HL-60 (cell line): ENCODE measurements at regions not wholly inside any gene's neighbourhood (a gene's known extent, or its start where the extent isn't known, plus 50 kb on each side); places are given as distances from the start of the nearest gene placed in this dataset.

ENCODE experiments used
- DNase-seq, 2 experiments: peaks; one replicate each; pipeline ENCODE4 v3.0.0-alpha.2; 2010 to 2020; ENCODE audit warnings: low read depth in 1 of 2, low spot score in 1 of 2
- H3K27ac ChIP-seq: fragments of 250-450 bp; sonication (Bioruptor Pico); replicated peaks from 2 replicates; pipeline ENCODE4 v1.5.1; 2020; ENCODE audit warnings: mild to moderate bottlenecking, moderate library complexity
- H3K27me3 ChIP-seq: fragments of 250-450 bp; sonication (Bioruptor Pico); 2 replicates; pipeline ENCODE4 v1.5.1; 2021; ENCODE audit warnings: mild to moderate bottlenecking, moderate library complexity; ENCODE audit not compliant: insufficient read depth, poor library complexity, severe bottlenecking
- H3K4me3 ChIP-seq: replicated peaks from 2 replicates; pipeline ENCODE4 v1.5.1; 2011; ENCODE audit warnings: mild to moderate bottlenecking, control low read depth, low read length; ENCODE audit not compliant: insufficient read depth
- CTCF ChIP-seq: IDR thresholded peaks from one replicate; pipeline ENCODE4 v1.5.1; 2011; ENCODE audit warnings: low read length, control low read depth, inconsistent platforms; ENCODE audit not compliant: insufficient read depth
- GABPA ChIP-seq: IDR thresholded peaks from 2 replicates; pipeline ENCODE4 v1.6.1; 2012; ENCODE audit warnings: low read depth
- POLR2AphosphoS5 ChIP-seq: IDR thresholded peaks from 2 replicates; pipeline ENCODE4 v1.6.1; 2012; ENCODE audit warnings: low read depth
- REST ChIP-seq: IDR thresholded peaks from 2 replicates; pipeline ENCODE4 v1.6.1; 2012; ENCODE audit warnings: low read depth; ENCODE audit not compliant: insufficient replicate concordance
- SPI1 ChIP-seq: IDR thresholded peaks from 2 replicates; pipeline ENCODE4 v1.6.1; 2012; ENCODE audit warnings: low read depth, mild to moderate bottlenecking, borderline replicate concordance

- TF ChIP-seq CTCF = no peak
- no peak for TF ChIP-seq GABPA
- TF ChIP-seq POLR2AphosphoS5 = no peak
- no peak for TF ChIP-seq REST
- no peak for TF ChIP-seq SPI1
- Histone ChIP-seq H3K27me3 (no peaks in the 10 kb centered on the region), H3K4me3 (no peak overlapping the region), H3K27ac (no peak overlapping the region)
- DNase-seq = no peak
These were observed 140.3 kb upstream of the MTNR1B start for GRCh38 chr11:92829121-92829520.

- DNase-seq = no peak
- no peak overlapping the region for H3K27ac ChIP-seq
- TF ChIP-seq CTCF (no peak), GABPA (no peak)
- H3K27me3 ChIP-seq = no peaks in the 10 kb centered on the region
- no peak overlapping the region for H3K4me3 ChIP-seq
These were observed 139.8 kb upstream of the MTNR1B start for GRCh38 chr11:92829671-92830070.

- no peaks in the 10 kb centered on the region for H3K27me3 ChIP-seq
- H3K27ac ChIP-seq = no peak overlapping the region
- DNase-seq = no peak
- TF ChIP-seq SPI1 (no peak), REST (no peak), CTCF (no peak)
- no peak overlapping the region for H3K4me3 ChIP-seq
These were observed 138.9 kb upstream of the MTNR1B start for GRCh38 chr11:92830377-92831155.
